Activated T-cell treated with anti-CD3 and anti-CD28 coated beads for 48 hours (primary cell): ENCODE measurements at regions not wholly inside any gene's neighbourhood (a gene's known extent, or its start where the extent isn't known, plus 50 kb on each side); places are given as distances from the start of the nearest gene placed in this dataset.
"Not testable (repeated sequence)": the region's sequence is repeated elsewhere in the genome, so short reads cannot be mapped to it uniquely, and the experiment has no call there.

Experiments used
- DNase-seq: peaks from one replicate; pipeline ENCODE4 v3.0.0-alpha.2; 2020; ENCODE audit warnings: low read depth

GRCh38 chr6:14567842-14568241, 450.3 kb downstream of the CD83 start:
- DNase-seq: no peak

GRCh38 chr6:14569394-14569793, 451.8 kb downstream of the CD83 start:
- DNase-seq: no peak

GRCh38 chr6:14569874-14570273, 452.3 kb downstream of the CD83 start:
- DNase-seq: not testable (repeated sequence)

- no peak for DNase-seq
Measured at GRCh38 chr6:14571001-14571400, 453.4 kb downstream of the CD83 start.

GRCh38 chr6:14571746-14572145, 454.2 kb downstream of the CD83 start:
- no peak for DNase-seq

GRCh38 chr6:14573267-14573666, 455.7 kb downstream of the CD83 start:
- DNase-seq: no peak

GRCh38 chr6:14573703-14574290, 456.2 kb downstream of the CD83 start:
- no peak for DNase-seq

GRCh38 chr6:14575961-14576360, 458.4 kb downstream of the CD83 start:
- no peak for DNase-seq

- DNase-seq: no peak
Measured at GRCh38 chr6:14578994-14579393, 461.4 kb downstream of the CD83 start.

GRCh38 chr6:14582749-14583148, 465.2 kb downstream of the CD83 start:
- no peak for DNase-seq

- no peak for DNase-seq
Measured at GRCh38 chr6:14583826-14584225, 466.3 kb downstream of the CD83 start.

- no peak for DNase-seq
Measured at GRCh38 chr6:14584450-14584849, 466.9 kb downstream of the CD83 start.

- DNase-seq: no peak
Measured at GRCh38 chr6:14585689-14586088, 468.1 kb downstream of the CD83 start.

GRCh38 chr6:14589175-14589574, 471.6 kb downstream of the CD83 start:
- DNase-seq: no peak

- DNase-seq: no peak
Measured at GRCh38 chr6:14590586-14590985, 473.0 kb downstream of the CD83 start.

- DNase-seq: no peak
Measured at GRCh38 chr6:14591998-14592397, 474.4 kb downstream of the CD83 start.

GRCh38 chr6:14593286-14593685, 475.7 kb downstream of the CD83 start:
- DNase-seq: no peak

- DNase-seq: no peak
Measured at GRCh38 chr6:14595751-14596150, 478.2 kb downstream of the CD83 start.

GRCh38 chr6:14596410-14596809, 478.8 kb downstream of the CD83 start:
- DNase-seq: no peak

GRCh38 chr6:14597090-14597489, 479.5 kb downstream of the CD83 start:
- no peak for DNase-seq

- DNase-seq: no peak
Measured at GRCh38 chr6:14598017-14598864, 480.7 kb downstream of the CD83 start.

- DNase-seq: not testable (repeated sequence)
Measured at GRCh38 chr6:14600306-14600705, 482.7 kb downstream of the CD83 start.

GRCh38 chr6:14601490-14601889, 483.9 kb downstream of the CD83 start:
- DNase-seq: no peak

- no peak for DNase-seq
Measured at GRCh38 chr6:14606353-14606752, 488.8 kb downstream of the CD83 start.
